ENCODE measurements at regions not wholly inside any gene's neighbourhood (a gene's known extent, or its start where the extent isn't known, plus 50 kb on each side); places are given as distances from the start of the nearest gene placed in this dataset.

DNA sequence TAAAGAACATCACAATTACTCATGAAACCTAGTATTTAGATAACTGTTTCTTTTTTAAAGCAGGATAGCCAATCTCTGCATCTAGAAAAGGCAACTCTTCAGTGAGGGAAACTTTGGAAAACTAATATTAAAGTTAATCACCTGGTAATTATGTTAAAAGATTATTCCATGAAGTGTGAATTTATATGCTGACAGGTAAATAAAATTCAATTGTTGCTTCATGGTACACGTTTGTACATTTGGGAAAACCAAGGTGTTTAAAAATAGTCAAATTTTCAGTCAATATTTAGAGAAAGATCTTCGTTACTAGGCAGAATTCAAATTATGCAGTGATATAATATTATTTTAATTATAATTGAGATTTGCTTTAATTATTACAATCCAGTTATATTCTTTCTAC lies 100.1 kb upstream of the LRFN5 start:
- no peak for DNase-seq

DNA sequence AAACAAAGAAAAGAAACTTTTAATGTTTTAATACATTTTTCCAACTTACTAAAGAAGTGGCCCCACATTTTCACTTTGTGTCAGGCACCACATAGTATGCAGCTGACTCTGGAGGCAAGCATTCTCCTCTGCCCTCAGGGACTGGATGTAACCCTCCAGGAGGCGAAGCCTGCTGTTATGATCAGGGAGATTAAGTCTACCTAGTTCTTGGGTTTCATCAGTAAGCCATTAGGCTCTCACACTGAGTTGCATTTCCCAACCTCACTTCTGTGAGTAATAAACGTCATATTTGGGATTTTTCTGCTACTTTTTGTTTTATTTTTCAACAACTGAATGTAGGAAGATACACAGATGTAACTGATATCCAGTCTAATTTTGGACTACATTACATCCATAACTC lies 101.2 kb upstream of the LRFN5 start:
- Histone ChIP-seq H3K27me3 (ENCODE audit: insufficient read depth, low read depth, severe bottlenecking) (peaks cover 24% of the 10 kb centered on the region), H3K9me3 (ENCODE audit: severe bottlenecking) (no peaks in the 10 kb centered on the region), H3K4me3 (ENCODE audit: low read depth, low read length) (no peak overlapping the region), H3K27ac (no peak overlapping the region), H3K36me3 (no peaks in the 10 kb centered on the region)
- TF ChIP-seq, protein P1, sequence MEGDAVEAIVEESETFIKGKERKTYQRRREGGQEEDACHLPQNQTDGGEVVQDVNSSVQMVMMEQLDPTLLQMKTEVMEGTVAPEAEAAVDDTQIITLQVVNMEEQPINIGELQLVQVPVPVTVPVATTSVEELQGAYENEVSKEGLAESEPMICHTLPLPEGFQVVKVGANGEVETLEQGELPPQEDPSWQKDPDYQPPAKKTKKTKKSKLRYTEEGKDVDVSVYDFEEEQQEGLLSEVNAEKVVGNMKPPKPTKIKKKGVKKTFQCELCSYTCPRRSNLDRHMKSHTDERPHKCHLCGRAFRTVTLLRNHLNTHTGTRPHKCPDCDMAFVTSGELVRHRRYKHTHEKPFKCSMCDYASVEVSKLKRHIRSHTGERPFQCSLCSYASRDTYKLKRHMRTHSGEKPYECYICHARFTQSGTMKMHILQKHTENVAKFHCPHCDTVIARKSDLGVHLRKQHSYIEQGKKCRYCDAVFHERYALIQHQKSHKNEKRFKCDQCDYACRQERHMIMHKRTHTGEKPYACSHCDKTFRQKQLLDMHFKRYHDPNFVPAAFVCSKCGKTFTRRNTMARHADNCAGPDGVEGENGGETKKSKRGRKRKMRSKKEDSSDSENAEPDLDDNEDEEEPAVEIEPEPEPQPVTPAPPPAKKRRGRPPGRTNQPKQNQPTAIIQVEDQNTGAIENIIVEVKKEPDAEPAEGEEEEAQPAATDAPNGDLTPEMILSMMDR (IDR thresholded peaks at IDR 0.05; ENCODE audit: low read depth, low read length), result no peak
- DNase-seq, result no peak

More for the DNA sequence above, 100.1 kb upstream of the LRFN5 start:
- TF ChIP-seq, protein P1 (IDR thresholded peaks at IDR 0.05; ENCODE audit: low read depth, low read length), result no peak
- H3K9me3 ChIP-seq (ENCODE audit: severe bottlenecking), result no peaks in the 10 kb centered on the region
- H3K27ac ChIP-seq, result no peak overlapping the region
- H3K36me3 ChIP-seq, result no peaks in the 10 kb centered on the region
- no peak overlapping the region for H3K4me3 ChIP-seq (ENCODE audit: low read depth, low read length)
- peaks cover 21% of the 10 kb centered on the region for H3K27me3 ChIP-seq (ENCODE audit: insufficient read depth, low read depth, severe bottlenecking)

DNA sequence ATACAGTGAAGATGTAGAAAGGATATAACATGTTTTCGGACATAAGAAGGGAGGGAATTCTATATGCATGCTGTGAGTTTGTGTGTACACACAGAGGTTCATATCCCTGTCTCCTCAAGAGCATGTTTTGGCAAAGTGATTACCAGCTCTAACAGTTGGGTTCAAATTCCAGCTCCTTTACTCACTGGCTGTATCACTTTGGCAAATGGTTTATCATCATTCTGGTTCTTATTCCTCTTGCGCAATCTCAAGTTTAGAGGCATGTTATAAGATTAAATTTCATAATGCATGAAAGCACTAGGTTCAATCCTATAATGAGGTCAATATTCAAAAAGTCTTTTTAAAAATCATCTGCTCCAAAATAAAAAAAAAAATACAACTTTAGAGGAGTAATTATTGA lies 107.7 kb upstream of the LRFN5 start:
- Histone ChIP-seq H3K27ac (no peak overlapping the region), H3K36me3 (no peaks in the 10 kb centered on the region), H3K9me3 (ENCODE audit: severe bottlenecking) (no peaks in the 10 kb centered on the region), H3K4me3 (ENCODE audit: low read depth, low read length) (no peak overlapping the region), H3K27me3 (ENCODE audit: insufficient read depth, low read depth, severe bottlenecking) (peaks cover 13% of the 10 kb centered on the region)
- no peak for DNase-seq
- TF ChIP-seq, protein P1 (IDR thresholded peaks at IDR 0.05; ENCODE audit: low read depth, low read length), result no peak

DNA sequence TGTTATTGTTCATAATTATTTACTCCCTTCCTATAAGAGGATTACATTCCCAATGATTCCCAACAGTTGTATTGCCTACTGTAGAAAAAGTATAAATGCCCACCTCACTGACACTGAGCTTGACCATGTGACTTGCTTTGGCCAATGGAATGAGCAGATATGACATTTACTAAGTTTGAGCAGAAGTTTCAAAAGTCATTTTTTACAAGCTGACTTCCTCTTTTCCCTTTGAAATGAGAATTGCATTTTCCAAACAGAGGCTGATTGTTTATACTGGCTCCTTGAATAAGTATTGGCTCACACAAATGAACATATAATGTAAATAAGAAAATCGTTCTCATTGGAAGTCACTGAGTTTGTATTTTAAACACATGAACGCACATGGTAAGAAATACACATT lies 116.4 kb upstream of the LRFN5 start:
- H3K36me3 ChIP-seq, result no peaks in the 10 kb centered on the region
- no peak overlapping the region for H3K4me3 ChIP-seq (ENCODE audit: low read depth, low read length)
- DNase-seq, result no peak
- TF ChIP-seq, protein P1 (IDR thresholded peaks at IDR 0.05; ENCODE audit: low read depth, low read length), result no peak
- no peaks in the 10 kb centered on the region for H3K27me3 ChIP-seq (ENCODE audit: insufficient read depth, low read depth, severe bottlenecking)
- H3K9me3 ChIP-seq (ENCODE audit: severe bottlenecking), result no peaks in the 10 kb centered on the region
- no peak overlapping the region for H3K27ac ChIP-seq

DNA sequence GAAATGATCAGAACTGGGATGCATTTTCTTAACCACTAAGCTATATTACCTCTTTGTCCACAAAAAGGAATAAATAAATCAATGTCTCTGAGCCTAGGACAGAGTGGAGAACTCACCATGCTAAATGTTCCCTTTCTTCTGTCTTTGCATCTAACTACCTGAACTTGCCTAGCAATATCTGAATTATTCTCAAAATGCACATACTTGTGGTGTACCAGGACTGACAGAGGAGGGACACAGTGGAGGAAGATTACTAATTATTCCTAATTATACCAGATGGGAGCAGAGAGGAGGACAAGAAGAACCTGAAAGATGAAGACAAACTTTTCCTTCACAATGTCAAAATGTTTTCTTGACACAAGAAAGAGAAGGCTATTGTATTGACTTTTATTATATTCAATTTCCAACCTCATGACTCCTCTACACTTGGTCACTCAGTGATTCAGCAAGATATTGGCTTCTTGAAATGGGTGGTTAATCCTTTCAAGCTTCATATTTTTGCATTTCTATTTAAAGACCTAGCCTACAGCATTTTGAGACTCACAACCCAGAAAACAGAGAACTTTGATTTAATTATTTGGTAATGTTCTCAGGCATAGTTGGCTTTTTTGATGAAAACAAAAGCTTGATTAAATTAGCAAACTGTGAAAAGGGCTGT lies 117.2 kb upstream of the LRFN5 start:
- TF ChIP-seq, protein P1 (IDR thresholded peaks at IDR 0.05; ENCODE audit: low read depth, low read length), result no peak
- no peak for DNase-seq
- no peaks in the 10 kb centered on the region for H3K36me3 ChIP-seq
- H3K4me3 ChIP-seq (ENCODE audit: low read depth, low read length), result no peak overlapping the region
- no peak overlapping the region for H3K27ac ChIP-seq
- no peaks in the 10 kb centered on the region for H3K27me3 ChIP-seq (ENCODE audit: insufficient read depth, low read depth, severe bottlenecking)
- H3K9me3 ChIP-seq (ENCODE audit: severe bottlenecking), result no peaks in the 10 kb centered on the region

DNA sequence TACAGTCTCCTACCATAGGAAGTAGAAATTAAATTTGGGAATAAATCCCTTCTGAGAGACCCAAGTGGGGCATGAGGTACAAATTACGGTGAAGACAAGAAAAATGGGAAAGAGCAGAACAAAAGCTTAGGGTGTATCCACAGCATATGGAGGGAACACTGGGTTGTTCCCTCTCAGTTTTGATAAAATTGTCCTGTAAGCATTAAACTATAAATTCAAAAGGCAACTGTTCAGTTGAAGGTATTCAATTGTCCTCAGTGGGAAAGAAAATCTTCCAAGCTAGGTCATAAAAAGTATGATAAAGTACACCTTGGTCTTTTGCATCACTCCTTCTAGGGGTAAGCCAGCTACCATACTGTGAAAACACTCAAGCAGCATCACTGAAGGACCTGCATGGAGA lies 118.3 kb upstream of the LRFN5 start:
- H3K36me3 ChIP-seq, result no peaks in the 10 kb centered on the region
- no peak for DNase-seq
- H3K27me3 ChIP-seq (ENCODE audit: insufficient read depth, low read depth, severe bottlenecking), result no peaks in the 10 kb centered on the region
- H3K9me3 ChIP-seq (ENCODE audit: severe bottlenecking), result no peaks in the 10 kb centered on the region
- TF ChIP-seq, protein P1 (IDR thresholded peaks at IDR 0.05; ENCODE audit: low read depth, low read length), result no peak
- no peak overlapping the region for H3K4me3 ChIP-seq (ENCODE audit: low read depth, low read length)
- no peak overlapping the region for H3K27ac ChIP-seq

Data from WERI-Rb-1 (cell line).